GM19452 (cell line): ENCODE measurements at regions not wholly inside any gene's neighbourhood (a gene's known extent, or its start where the extent isn't known, plus 50 kb on each side); places are given as distances from the start of the nearest gene placed in this dataset.
"Not testable (repeated sequence)": the region's sequence is repeated elsewhere in the genome, so short reads cannot be mapped to it uniquely, and the experiment has no call there.

Source experiments
- ATAC-seq: cut with Tn5 transposase; IDR thresholded peaks from one replicate; pipeline ENCODE4 v1.9.1; 2021; ENCODE audit not compliant: unreplicated experiment

DNA sequence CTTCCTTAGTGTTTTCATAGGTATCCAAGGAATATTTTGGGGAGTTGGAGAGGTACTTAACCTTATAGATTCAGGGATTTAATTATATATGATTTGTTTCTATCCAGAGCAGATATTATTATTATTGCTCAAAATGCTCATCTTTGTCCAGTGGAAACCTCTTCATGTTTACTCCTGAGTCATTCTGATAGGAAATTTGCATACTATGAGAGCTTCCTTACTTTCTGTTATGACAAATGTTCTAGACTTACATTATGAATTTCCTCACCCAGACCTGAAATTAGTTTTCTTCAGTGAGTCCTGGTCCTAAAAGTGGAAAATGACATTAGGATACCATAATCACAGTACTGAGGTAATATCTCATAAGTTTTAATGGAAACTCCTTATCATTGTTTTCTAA, 57.5 kb upstream of the PLPPR5 start:
- no peak for ATAC-seq

DNA sequence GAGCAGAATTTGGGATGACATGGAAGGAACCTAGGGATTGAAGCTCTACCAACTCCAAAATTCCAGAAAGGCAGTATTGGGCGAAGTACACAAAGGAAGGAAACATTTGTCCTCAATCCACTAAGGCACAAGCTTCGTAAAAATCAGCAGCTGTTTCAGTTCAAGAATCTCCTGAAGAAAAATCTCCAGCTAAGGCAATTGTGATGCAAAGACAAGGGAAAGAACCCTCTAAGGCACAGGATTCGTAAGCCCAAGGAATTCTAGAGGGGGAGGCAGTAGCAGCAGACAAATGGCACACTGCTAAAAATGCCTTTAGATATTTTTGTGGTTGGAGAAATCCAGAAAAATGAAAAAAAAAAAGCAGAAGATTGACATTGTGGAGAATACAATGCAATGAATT, 64.5 kb upstream of the PLPPR5 start:
- ATAC-seq, result no peak

DNA sequence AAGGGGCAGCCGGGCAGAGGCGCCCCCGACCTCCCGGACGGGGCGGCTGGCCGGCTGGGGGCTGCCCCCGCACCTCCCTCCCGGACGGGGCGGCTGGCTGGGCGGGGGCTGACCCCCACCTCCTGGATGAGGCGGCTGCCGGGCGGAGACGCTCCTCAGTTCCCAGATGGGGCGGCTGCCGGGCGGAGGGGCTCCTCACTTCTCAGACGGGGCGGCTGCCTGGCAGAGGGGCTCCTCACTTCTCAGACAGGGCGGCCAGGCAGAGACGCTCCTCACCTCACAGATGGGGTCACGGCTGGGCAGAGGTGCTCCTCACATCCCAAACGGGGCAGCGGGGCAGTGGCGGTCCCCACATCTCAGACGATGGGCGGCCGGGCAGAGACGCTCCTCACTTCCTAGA, 73.9 kb upstream of the PLPPR5 start:
- not testable (repeated sequence) for ATAC-seq

DNA sequence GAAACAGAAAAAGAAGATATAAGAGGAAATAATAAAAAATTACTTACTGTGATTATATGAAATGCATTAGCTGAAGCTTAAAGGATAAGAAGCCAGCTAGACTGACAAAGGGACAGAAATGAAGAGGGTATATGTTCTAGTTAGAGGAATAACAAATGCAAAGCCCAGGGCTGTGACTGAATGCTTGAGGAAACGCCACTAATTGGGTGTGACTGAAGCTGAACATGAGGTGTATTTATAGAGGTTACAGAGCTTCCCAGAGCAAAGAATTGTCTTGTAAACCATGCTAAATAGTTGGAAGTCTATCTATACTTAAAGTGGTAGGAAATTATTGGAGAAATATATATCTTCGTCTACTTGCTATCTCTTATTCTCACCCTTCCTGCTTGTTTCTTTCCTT, 77.7 kb upstream of the PLPPR5 start:
- no peak for ATAC-seq

DNA sequence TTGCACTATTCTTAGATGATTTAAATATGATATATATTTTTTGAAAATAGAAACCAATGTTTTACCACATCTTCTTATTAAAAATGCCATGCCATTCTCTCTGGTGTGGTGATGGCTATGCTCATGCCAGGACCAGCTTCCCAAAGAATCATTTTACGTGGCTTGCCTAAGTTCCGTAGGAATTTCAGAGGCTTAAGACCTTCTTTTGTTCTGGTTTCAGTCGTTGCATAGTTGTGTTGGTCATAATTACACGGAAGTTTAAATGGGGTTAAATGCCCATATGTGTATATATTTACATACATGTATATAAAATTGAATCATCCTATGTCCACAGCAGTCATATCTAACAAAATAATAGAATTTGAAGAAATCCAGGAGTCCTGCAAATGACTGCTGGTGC, 78.7 kb upstream of the PLPPR5 start:
- no peak for ATAC-seq

DNA sequence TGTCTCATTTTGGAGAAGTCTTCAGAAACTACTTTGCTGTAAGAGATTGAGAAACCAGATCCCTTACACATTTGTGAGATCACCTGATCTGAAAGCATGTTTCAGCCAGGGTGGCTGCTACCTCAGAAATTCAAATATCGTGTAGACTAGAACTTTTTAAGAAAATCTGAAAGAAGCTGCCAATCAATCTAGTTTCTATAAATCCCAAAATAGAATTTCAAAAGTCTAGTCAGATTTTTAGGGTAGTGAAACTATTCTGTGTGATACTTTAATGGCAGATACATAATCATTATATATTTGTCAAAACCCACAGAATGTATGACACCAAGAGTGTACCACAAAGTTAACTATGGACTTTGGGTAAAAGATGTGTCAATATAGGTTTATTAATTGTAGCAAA, 79.9 kb upstream of the PLPPR5 start:
- peak; percentile 86 for ATAC-seq

DNA sequence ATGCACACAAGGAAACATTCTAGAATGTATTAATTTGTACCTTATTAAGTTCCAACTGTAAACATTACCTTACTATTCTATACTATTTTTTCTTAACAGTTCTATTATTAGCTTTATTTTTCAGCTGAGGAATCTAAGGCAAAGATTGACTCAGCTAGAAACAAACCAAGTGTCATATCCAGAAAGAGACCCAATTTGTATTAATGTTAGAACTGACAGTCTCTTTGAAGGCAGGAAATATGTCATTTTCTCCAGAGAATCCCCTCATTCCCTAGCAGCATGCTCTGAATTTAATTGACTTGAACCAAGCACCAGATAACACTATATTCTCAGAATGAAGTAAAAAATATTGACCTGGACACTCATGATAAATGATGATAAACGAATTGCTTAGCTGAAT, 81.4 kb upstream of the PLPPR5 start:
- ATAC-seq, result no peak

DNA sequence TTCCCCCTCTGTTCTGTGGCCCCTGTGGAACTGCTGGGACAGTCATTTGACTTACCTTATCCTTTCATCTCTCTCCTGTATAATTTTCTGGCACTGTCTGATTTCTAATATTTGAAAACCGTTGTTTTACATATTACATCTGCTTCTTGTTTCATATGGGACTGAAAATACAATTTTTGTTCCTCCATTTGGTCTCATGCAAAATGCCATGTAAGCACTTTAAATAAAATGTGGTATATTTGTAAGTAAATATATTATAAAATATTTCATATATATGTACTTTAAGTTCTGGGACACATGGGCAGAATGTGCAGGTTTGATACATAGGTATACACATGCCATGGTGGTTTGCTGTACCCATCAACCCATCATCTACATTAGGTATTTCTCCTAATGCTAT, 93.9 kb upstream of the PLPPR5 start:
- no peak for ATAC-seq

DNA sequence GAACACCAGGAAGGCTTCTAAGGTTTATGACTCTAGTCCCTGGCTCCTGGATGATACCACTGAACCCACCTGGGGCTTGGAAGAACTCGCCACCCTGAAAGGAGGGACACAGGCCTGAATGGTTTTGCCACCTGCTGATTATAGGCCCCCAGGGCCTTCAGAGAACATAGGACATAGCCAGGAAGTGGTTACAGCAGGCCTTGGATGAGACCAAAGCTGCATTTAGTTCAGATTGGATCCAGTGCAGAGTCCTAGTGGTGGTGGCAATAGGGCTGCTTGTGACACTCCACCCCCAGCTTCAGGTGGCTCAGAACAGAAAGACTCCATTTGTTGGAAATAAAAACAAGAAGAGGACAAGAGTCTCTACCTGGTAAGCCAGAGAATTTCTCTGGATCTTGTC, 101.6 kb upstream of the PLPPR5 start:
- no peak for ATAC-seq

DNA sequence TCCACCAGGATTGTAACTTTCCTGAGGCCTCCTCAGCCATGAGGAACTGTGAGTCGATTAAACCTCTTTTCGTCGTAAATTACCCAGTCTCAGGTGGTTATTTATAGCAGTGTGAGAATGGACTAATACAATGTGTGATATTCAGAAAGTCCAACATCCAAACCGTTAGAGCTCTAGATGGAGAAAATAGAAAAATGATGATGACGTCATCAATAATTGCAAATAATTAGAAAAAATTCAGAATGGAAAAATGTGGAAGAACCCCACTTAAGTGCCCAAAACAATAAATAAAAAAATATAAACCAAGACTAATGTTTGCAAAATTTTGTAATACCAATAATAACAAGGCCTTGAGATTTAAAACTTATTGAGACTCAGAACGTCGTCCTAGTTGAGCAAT, 103.0 kb upstream of the PLPPR5 start:
- no peak for ATAC-seq

DNA sequence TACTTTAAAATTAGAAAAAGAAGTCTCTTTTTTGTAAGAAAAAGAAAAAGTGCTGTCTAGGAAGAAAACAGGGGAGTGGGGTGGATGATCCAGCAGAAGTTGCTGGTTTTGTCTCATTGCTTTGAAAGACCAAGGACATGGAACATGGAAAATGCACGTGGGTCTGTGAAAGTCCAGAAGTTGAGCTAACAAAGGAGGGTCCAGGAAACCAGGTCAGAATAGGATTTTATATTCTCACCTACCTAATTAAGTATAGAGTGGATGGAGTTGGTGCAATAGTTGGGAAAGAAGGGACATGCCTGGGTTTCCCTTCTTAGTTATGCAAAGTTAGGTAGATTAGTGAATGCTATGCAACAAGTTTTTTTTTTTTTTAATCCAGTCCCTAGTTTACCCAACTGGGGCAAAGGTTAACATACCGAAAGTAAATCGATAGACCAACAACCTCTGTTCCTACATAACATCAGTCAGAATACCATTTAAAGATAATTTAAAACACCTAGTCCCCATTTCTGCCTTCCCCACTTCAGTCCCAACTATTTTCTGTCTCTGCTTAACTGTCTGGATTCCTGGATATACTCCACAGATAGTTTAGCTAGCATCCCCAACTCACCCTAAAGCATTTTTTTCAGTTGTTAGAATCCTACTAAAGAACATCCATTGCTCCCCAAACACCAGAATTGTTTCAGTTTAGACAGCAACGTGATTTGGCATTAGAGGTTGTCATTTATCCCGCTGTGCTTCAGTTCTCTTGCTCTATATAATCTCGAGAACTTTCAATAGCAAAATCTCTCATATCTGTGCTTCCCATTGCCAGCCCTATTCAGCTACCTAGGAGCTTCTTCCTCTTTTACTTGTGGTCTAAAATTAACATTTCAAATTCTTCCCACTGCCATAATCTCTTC, 105.7 kb upstream of the PLPPR5 start:
- ATAC-seq, result no peak

DNA sequence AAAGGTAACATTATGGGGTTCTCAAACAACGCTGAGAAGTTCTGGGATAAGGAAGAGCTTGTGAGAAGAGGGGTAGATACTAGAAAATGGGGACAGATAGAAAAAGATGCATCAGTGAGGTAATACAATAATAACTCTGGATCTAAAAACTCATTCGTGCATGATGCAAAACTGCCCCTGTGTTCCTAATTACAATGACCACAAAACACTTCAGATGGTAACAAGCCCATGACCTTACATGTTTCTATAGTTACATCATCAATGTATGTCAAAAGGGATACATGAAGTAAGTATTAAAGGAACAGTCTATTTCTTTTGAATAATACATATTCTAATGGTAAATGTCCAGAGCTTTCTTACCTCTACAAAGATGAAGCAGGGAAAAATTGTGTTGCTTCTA, 110.6 kb upstream of the PLPPR5 start:
- no peak for ATAC-seq

DNA sequence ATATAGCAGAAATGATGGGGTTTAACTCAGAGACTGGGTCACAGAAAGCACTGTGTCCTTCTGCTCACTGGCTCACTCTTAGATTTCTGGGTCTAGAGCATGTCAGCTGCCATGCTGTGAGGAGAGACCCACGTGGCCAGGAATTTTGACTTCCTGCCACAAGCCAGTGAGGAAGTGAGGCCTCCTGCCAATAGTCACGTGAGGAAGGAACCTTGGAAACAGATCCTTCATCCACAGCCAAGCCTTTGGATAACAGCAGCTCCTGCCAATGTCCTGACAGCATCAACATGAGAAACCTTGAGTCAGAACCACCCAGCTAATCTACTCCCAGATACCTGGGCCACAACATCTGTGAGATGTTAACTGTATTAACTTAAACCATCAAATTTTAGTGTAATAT, 114.5 kb upstream of the PLPPR5 start:
- no peak for ATAC-seq

DNA sequence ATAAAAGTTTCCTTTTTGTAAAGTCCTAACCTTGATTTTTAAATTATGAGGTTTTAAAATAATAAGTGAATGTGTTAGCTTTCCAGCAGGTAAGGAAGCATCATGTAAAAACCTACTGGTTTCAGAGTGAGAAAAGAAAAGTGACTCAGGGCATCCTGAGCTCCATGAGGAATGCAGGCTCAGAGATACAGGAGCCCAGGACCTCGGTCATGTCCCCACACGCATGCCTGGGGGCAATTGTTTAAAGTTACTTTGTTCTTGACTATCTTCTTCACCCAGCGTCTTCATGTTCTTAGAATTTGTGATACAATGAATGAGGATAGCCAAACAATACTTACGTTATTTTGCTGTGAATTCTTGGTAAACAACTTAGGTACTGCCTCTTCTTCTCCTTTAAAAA, 117.4 kb upstream of the PLPPR5 start:
- ATAC-seq, result no peak

DNA sequence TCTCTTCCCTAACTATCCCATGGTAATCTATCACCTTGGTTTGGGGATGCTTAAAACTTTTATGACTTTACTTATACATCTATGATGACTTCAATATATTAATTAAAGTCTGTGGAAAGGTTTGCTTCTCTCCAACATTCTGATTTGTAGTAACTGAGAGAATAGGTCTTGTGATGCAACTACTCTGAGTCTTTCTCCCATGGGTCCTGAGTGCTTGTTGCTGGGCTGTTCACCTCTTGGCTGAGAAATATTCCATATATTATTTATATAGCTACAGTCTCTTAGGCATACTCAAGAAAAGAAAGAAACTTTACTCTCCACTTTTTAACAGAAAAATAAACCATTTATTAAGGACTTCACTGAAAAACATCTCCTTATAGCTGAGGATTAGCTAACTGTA, 119.3 kb upstream of the PLPPR5 start:
- ATAC-seq, result no peak

DNA sequence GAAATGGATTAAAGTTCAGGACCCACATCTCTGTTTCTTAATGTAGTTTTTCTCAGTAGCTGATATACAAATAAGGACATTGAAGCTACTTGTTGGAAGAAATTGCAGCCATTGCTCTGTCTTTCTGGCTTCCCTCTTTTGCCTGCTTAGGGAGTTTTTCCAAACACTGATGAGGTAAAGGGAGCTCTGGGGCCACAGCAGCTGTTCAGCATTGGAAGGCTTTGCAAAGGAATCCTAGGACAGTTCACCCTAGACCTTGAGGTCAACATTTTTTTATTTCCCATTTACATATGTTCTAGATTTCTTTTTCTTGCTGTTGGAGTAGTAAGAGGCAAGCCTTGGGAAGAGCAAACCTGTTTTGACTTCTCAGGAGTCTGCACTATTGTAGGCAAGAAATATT, 126.9 kb upstream of the PLPPR5 start:
- no peak for ATAC-seq

DNA sequence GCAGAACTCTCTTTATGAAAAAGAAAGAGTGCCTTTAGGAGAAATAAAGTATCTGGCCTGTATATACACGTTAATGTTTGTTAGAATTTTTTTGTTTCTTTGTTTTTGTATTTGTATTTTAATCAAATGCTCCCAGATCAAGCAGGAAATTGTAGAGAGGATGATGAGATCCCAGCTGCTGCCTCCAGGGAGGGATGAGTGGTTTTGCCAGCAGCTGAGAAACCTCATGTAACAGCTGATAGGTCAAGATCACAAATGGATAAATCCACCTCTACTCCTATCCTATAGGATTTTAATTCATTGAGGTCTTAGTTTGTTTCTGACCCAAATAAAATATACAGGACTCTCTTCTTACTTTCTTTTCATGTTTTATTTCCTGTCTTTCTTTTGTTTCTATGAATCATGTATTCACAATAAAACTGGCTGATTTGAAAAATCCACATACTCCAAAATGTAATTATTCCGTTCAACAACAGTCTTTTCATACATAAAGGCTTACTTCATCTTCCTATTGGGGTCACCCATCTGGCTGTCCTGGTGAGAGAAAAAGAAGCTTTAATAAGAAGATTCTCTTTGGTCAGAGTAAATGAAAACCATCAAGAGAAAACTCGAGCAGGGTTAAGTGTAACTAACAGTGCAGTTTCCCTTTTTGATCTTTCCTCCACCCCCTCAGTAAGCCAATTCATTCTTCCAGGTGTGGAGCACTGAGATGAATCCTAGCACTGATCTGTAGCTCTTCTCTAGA, 129.3 kb upstream of the PLPPR5 start:
- ATAC-seq, result no peak

DNA sequence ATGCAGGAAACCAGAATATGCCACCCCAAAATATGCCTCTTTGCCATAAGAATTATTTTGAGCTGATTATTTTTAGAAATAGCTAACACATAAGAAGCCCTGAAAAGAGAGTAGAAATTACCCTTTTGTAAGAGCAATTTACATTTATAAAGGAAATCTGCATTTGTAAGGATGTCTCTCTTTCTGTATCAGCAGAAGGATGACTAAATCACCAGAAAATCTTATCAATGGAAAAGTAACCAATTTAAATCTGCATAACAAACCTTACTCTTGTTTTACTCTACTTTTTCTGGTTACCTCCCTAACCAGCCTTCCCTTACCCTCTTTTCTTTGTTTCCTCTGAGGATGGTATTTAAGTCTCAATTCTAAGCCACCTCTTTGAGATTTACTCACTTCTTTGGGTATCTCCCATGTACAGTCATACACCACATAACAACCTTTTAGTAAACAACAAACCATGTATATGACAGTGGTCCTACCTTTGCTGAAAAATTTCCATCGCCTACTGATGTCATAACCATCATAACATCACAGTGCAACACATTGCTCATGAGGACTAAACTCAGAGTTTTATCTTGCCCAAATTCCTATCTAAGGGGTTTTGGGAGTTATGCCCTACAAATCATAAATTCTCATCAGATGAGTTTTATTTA, 126.6 kb upstream of the PLPPR4 start:
- no peak for ATAC-seq

DNA sequence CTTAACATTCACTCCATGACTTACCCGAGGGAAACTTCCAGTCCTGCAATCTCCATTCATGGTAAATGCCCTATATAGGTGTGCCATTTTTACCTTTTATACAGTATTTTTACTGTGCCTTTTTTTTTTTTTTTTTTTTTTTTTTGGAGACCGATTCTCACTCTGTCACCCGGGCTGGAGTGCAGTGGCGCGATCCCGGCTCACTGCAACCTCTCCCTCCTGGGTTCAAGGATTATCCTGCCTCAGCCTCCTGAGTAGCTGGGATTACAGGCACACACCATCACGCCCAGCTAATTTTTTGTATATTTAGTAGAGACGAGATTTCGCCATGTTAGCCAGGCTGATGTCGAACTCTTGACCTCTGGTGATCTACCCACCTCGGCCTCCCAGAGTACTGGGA, 124.4 kb upstream of the PLPPR4 start:
- no peak for ATAC-seq

DNA sequence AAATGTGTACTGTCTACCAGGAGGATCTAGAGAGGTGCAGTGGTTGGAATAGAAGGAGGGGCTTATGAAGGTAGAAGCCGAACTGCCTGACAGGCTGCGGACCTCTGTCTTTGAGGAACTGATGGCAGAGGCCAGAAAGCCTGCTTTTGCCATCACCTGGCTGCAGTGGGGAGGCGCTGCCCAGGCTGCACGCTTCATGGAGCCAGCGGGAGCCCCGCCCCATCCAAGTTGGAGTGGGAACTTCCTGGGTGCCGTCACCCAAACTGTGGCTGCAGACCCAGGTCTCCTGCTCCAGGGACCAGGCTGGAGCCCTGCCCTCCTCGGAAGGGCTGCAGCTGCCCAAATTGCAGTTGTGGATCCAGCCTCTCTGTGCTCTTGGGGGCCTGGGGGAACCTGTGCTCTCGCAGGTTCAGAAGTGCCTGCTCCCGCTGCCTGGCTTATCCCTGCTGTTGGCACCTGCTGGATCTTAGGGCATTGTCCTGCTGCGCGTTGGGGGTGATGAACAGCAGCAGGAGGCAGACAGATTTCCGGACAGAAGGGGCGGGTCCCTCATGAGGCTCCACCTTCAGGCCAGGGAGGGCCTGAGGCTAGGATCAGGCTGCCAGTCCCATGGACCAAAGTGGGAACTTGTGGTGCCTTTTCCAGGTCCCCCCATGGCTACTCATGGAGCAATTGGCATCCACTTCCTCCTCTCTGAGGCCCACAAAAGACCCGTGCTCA, 118.0 kb upstream of the PLPPR4 start:
- no peak for ATAC-seq

DNA sequence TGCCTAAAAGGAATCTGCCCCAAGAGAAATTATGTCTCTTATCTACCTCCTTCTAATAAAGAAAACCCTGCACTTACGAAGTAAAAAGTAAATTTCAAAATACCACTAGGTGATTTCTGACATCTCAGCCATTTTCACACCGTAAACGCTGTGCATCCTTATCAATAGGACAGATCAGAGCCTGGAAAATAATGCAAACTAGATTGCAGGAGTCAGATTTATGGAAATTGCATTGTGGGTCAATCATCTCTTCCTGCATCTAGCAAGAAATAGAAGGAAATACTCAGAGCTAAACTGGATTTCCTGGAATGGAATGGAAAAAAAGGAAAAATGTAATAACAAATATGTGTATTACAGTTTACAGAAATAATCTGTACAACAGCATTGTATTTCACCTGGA, 114.3 kb upstream of the PLPPR4 start:
- ATAC-seq, result no peak
